ENCODE measurements at regions not wholly inside any gene's neighbourhood (a gene's known extent, or its start where the extent isn't known, plus 50 kb on each side); places are given as distances from the start of the nearest gene placed in this dataset.
A peak's percentile ranks its signal among the peaks of the same experiment; 100 is the strongest.

DNA sequence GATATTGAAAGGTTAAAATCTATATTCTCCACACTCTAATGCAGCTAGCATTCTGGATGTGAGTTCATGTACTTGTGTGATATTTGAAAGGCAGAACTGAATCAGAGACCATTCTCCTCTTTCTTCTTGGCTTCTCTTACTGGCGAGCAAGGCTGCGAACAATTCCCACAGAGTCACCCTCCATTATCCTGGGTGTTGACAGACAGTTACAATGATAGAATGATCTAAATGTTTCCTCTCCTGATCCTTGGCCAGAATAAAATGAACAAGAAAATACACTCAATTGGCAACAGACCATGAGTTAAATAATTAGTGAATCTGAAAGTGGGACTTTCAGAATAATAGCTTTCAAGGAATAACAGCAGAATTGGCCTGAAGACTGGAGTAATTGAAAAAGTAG, 342.8 kb downstream of the RAPGEF2 start:
- no peak for DNase-seq

- peak in 1 of 2 donors; percentile 26 for DNase-seq
These were observed 343.5 kb downstream of the RAPGEF2 start for GRCh38 chr4:159446266-159446976.

- DNase-seq, result no peak
These were observed 344.4 kb downstream of the RAPGEF2 start for GRCh38 chr4:159447296-159447695.

- DNase-seq, result no peak
These were observed 348.1 kb downstream of the RAPGEF2 start for GRCh38 chr4:159451006-159451405.

- peak in 1 of 2 donors; percentile 4 for DNase-seq
These were observed 352.9 kb downstream of the RAPGEF2 start for GRCh38 chr4:159455675-159456237.

- DNase-seq, result no peak
These were observed 357.5 kb downstream of the RAPGEF2 start for GRCh38 chr4:159460371-159460770.

- DNase-seq, result no peak
These were observed 360.4 kb downstream of the RAPGEF2 start for GRCh38 chr4:159463235-159463634.

DNA sequence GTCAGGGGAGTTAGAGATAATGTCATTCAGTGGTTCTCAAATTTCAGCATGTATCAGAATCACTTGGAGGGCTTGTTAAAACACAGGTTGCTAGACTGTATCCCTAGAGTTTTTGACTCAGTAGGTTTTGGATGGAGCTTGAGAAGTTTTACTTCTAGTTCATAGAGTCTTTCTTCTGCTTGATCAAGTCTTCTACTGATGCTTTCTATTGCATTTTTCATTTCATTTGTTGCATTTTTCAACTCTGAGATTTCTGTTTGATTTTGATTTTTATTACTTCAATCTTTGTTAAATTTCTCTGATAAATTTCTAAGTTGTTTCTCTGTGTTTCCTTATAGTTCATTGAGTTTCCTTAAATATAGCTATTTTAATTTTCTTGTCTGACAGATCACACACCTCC, 361.4 kb downstream of the RAPGEF2 start:
- no peak for DNase-seq

DNA sequence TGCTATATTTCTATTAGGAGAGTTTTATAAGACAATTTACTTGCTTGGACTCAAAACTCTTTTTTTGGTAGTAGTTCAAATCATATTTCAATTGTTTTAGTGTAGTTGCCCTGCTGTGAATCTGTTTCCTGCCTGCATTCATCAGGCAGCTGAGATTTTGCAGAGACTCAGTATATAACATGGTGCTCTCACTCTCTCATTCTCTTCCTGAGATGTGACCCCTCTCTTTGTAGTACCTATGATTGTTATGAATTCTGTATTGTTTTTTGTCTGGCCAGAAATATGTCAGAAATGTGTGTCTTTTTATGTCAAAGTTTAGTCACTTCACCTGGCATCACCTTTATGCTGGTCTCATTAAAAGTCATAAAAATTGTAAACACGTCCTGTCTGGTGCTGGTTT, 374.0 kb downstream of the RAPGEF2 start:
- no peak for DNase-seq

DNA sequence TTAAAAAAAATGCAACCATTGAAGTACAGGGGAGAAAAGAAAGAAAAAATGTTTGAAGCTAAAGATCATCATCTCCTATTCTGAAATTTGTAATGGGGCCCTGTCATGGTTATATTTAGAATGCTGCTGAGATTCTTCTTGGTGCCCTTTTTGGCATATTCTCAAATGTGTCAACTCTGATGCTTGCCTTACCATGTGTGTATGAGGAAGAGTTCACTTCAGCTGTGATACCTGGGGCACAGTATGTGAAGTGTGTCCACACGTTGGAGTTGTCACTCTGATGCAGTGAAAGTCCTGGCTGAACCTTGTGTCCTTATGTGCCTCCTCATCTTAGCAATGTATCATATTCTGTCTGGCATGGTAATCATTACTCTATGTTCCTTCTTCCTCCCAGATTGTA, 377.9 kb downstream of the RAPGEF2 start:
- DNase-seq, result no peak

GRCh38 chr4:159481936-159482335, 379.1 kb downstream of the RAPGEF2 start:
- no peak for DNase-seq

- DNase-seq, result no peak
These were observed 380.4 kb downstream of the RAPGEF2 start for GRCh38 chr4:159483110-159483781.

DNA sequence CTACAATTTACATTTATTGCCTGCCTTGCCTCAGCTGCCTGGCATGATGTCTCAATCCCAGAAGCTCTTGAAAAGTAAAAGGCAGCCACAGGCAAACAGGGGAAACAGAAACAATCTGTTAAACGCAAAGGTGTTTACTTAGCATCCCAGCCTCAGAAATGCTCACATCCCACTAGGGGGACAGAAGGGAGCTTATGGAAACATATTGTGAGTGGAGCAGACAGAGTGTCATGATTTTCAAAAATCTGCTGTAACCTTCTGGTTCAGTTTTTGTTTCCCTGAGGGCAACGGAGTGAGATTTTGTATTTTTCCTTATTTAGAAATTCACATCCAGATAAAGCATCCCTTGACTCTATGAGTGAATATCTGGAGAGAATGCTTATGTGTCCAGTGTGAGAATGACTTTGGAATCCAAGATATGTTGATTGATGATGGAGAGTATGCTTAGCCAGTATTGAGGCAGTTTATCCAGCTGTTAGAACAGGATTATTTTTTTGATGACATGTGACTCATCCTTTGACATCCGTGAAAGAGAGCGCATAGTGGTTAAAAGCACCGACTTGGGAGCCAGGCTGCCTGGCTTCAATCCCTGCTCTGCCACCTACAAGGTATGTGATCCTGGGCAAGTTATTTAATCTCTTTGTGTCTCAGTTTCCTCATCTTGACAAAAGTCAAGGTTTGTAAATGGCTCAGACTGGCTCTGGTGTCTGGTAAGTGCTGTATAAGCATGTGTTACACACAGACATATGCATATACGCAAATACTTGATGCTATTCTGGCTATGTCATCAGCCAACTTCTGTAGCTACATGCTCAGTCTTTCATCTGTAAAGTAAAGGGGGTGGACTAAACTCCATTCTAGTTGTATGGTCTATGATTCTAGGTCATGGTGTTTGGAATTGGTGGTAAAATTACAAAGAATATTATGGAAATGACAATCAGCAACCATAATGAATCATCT, 381.2 kb downstream of the RAPGEF2 start:
- DNase-seq, result no peak

DNA sequence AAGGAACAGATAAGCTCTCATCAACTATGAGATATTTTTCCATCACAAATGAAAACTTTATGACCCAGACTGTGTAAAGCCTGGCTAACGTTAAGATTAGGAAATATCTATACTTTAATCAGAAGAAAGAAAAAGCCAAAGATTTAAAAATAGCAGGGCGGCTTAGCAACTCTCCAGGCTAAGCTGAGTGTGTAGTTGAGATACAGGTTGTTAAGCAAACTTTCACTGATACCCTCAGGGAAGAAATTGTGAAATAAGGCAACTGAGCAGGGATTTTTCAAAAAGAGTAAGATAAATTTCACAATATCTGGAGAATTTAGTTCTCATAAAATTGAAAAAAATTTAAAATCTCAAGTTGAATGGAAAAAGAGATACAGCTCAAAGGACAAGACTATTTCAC, 382.0 kb downstream of the RAPGEF2 start:
- no peak for DNase-seq

DNA sequence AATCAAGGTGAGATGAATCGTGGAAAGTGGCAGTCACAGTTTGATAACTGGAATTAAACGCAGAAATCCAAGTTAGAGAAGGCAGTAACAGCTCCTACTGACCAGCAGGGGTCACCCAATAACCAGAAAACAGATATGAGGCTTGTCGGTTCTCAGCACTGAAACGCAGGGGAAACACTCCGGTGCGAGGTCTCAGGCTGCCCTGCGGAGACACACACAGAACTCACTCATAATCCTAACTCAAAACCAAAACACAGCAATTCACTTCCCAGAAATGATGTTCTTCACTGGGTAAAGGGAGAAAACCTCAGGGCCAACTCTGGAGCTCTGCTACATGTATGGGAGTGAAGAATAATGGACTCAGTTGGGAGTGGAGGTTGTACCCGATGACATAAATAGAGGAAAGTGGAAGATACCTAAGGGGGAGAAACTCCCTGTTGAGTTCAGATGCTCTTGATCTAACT, 384.4 kb downstream of the RAPGEF2 start:
- peak; percentile 6 to 28 for DNase-seq

DNA sequence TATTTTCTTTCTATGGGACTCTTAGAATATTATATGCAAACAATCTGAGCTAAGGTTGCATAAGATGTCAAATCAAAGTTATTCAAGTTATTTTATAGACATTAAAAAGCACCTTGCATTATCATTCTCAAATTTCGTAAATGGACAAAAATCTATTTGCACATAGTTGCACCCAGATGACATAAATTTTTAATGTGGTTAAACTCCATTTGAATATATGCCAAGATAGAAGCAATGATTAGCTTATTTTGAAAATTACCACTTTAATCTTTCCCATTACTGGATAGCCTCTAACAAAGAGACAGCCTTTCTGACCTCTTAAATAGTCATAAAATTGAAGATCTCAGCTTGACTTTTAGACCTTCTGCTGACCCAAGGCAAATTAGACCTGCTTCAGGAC, 386.8 kb downstream of the RAPGEF2 start:
- no peak for DNase-seq

DNA sequence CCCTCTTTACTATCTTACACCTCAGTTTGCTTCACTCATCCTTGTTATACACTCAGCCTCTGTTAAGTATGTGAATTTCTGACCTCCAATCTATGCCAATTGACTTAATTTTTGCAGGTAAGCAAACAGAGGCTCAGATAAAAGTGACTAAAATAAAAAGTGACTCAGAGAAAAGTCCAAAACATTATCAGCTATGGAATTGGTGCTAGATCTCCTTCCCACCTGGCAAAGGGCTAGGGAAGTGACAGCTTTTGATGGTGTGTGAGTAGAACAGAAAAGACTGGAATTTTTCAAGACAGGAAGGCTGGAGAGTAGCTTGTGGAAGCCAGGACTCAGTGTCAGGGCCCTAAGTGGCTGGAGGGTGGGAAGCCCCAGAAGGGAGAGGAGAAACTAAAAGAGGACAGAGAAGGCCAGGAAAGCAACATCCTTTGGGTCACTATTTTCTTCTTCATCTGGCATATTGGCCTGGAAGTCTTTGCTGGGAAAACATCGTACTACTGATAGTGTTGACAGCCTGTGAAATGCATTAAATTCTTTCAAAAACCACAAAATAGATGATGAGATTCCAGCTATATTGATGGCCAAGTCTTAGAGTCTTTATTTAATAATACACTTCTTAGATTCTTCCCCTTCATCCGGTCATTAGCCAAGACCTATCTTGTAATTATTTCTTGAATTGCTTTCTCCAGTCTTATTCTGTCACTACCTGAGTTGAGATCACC, 392.8 kb downstream of the RAPGEF2 start:
- DNase-seq, result no peak

DNA sequence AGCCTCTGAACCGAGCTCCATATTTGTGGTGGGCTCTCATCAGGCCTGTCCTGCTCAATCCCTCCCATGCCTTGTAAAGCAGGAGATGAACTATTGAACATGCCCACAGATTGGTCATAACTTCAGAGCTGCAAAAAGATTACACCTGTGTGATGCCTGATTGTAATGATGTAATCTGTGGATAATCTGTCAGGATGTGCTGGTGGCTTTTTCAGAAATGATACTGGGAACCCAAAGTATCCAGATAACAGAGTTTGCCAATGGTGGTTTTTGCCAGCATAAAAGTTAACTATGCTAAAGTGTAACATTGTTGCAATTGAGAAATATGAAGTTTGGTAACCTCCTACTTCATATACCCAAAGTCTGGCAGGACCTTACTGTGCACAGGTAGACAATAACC, 393.4 kb downstream of the RAPGEF2 start:
- no peak for DNase-seq

- no peak for DNase-seq
These were observed 395.1 kb downstream of the RAPGEF2 start for GRCh38 chr4:159497936-159498335.

DNA sequence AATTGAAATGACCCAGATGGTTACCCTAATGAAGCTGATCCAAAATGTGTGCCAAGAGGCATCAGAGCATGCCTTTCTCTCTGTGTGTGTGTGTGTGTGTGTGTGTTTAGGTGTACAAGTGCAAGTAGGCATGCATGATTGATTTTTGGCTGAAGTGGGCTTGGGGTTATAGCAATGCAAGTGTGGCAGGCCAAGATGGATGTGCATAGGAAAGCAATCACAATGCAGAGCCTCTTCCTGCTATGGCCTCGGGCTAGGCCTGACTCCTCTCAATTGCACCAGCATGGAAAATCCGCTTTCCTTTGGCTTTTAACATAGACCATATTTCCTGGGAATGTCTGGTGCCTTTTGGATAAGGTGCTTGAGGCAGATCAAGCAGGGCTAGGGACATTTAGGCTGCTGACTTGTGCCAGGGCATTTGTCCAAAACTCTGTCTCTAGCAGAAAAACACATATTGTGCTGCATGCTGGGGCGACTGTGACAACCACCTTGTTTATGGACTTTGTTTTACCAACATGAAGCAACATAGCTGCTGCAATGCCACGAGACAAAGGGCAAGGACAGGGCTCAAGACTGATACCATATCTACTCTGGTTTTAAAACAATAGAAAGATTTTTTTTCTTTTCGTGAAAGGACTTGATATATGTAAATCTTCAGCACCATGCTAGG, 395.7 kb downstream of the RAPGEF2 start:
- no peak for DNase-seq

DNA sequence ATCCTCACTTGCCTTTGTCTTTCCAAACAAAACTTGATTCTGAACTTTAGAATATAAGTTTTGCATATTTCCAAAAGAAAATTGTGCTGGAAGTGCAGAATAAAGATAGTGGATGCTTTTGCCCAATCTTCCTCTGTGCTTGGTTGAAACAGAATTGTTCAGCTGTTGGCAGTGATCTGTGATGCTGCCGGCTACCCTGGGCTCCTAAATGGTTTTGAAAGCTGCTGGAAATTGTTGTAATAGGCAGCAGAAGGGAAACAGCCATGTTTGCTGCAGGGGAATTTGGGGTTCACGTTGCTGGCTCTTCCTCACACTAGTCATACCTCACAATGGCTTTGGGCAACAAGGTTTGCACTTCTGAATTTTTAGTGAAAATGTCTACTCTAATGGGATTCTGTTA, 398.0 kb downstream of the RAPGEF2 start:
- no peak for DNase-seq
